ENCODE measurements at regions not wholly inside any gene's neighbourhood (a gene's known extent, or its start where the extent isn't known, plus 50 kb on each side); places are given as distances from the start of the nearest gene placed in this dataset.

- TF ChIP-seq, protein P1, sequence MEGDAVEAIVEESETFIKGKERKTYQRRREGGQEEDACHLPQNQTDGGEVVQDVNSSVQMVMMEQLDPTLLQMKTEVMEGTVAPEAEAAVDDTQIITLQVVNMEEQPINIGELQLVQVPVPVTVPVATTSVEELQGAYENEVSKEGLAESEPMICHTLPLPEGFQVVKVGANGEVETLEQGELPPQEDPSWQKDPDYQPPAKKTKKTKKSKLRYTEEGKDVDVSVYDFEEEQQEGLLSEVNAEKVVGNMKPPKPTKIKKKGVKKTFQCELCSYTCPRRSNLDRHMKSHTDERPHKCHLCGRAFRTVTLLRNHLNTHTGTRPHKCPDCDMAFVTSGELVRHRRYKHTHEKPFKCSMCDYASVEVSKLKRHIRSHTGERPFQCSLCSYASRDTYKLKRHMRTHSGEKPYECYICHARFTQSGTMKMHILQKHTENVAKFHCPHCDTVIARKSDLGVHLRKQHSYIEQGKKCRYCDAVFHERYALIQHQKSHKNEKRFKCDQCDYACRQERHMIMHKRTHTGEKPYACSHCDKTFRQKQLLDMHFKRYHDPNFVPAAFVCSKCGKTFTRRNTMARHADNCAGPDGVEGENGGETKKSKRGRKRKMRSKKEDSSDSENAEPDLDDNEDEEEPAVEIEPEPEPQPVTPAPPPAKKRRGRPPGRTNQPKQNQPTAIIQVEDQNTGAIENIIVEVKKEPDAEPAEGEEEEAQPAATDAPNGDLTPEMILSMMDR (IDR thresholded peaks at IDR 0.05; ENCODE audit: low read length) = no peak
- TF ChIP-seq EZH2 (optimal IDR thresholded peaks at IDR 0.05; ENCODE audit: low read depth, low read length) (no peak), EZH2phosphoT487 (IDR thresholded peaks at IDR 0.05; ENCODE audit: low read length) (no peak)
Measured at GRCh38 chr2:64938607-64939285, 50.5 kb upstream of the SLC1A4 start.

Measured in MM.1S (cell line).